Smooth muscle cell (in vitro differentiated cells): ENCODE measurements at regions not wholly inside any gene's neighbourhood (a gene's known extent, or its start where the extent isn't known, plus 50 kb on each side); places are given as distances from the start of the nearest gene placed in this dataset.

Source experiments
- DNase-seq: peaks from one replicate; lab custom pipeline; 2025; ENCODE audit not compliant: unreplicated experiment; lab: John Stamatoyannopoulos, UW
- H2AFZ ChIP-seq: fragments of 200-600 bp; sonication (generic); 2 replicates; pipeline ENCODE4 v1.6.0; 2016; ENCODE audit warnings: antibody characterized with exemption, low read depth, mild to moderate bottlenecking
- H3F3A ChIP-seq: fragments of 200-600 bp; sonication (generic); 2 replicates; pipeline ENCODE4 v1.6.0; 2017; ENCODE audit warnings: antibody characterized with exemption, low read depth
- H3K27ac ChIP-seq: fragments of 200-600 bp; sonication (generic); 2 replicates; pipeline ENCODE4 v1.5.1; 2016; ENCODE audit warnings: low read depth, mild to moderate bottlenecking
- H3K27me3 ChIP-seq: fragments of 200-600 bp; sonication (generic); 2 replicates; pipeline ENCODE4 v1.6.1; 2016; ENCODE audit warnings: low read depth, mild to moderate bottlenecking
- H3K36me3 ChIP-seq: fragments of 200-600 bp; sonication (generic); 2 replicates; pipeline ENCODE4 v1.5.1; 2016; ENCODE audit warnings: low read depth
- H3K4me1 ChIP-seq: fragments of 200-600 bp; sonication (generic); 2 replicates; pipeline ENCODE4 v1.5.1; 2016; ENCODE audit warnings: low read depth
- H3K4me2 ChIP-seq: fragments of 200-600 bp; sonication (generic); 2 replicates; pipeline ENCODE4 v1.6.0; 2016; ENCODE audit warnings: mild to moderate bottlenecking
- H3K4me3 ChIP-seq: fragments of 200-600 bp; sonication (generic); 2 replicates; pipeline ENCODE4 v1.5.1; 2016; ENCODE audit warnings: mild to moderate bottlenecking
- H3K79me2 ChIP-seq: fragments of 200-600 bp; sonication (generic); 2 replicates; pipeline ENCODE4 v1.6.0; 2016; ENCODE audit warnings: low read depth, mild to moderate bottlenecking
- H3K9ac ChIP-seq: fragments of 200-600 bp; sonication (generic); 2 replicates; pipeline ENCODE4 v1.6.0; 2016; ENCODE audit warnings: low read depth
- H3K9me3 ChIP-seq: fragments of 200-600 bp; sonication (generic); replicated peaks from 2 replicates; pipeline ENCODE4 v1.5.1; 2016; ENCODE audit warnings: low read depth
- H4K20me1 ChIP-seq: fragments of 200-600 bp; sonication (generic); 2 replicates; pipeline ENCODE4 v1.6.0; 2016; ENCODE audit warnings: low read depth
- CTCF ChIP-seq: fragments of 200-600 bp; sonication (generic); IDR thresholded peaks from 2 replicates; pipeline ENCODE4 v1.5.1; 2017; ENCODE audit warnings: borderline replicate concordance, mild to moderate bottlenecking, antibody characterized with exemption; ENCODE audit not compliant: insufficient read depth, poor library complexity, severe bottlenecking
- WGBS: methylation state at CpG from one replicate; pipeline ENCODE4 v1.1.7; 2016; ENCODE audit warnings: low lambda C conversion rate; 5-methylcytosine and 5-hydroxymethylcytosine counted together

GRCh38 chr3:41129731-41130130 lies 69.6 kb upstream of the CTNNB1 start:
- H3K79me2 ChIP-seq: no peaks in the 10 kb centered on the region
- no peak for DNase-seq
- H3K27me3 ChIP-seq: no peaks in the 10 kb centered on the region
- H3F3A ChIP-seq: no peaks in the 10 kb centered on the region
- H3K4me2 ChIP-seq: no peak overlapping the region
- 96% methylated on average over 1 of the region's 1 CpG for WGBS
- TF ChIP-seq CTCF: no peak
- H2AFZ ChIP-seq: no peak overlapping the region
- no peaks in the 10 kb centered on the region for H3K4me1 ChIP-seq
- H3K36me3 ChIP-seq: no peaks in the 10 kb centered on the region
- H3K27ac ChIP-seq: peak overlapping the region; percentile 95
- H4K20me1 ChIP-seq: no peaks in the 10 kb centered on the region
- no peak overlapping the region for H3K4me3 ChIP-seq
- H3K9me3 ChIP-seq: peaks cover 9% of the 10 kb centered on the region
- no peak overlapping the region for H3K9ac ChIP-seq

- Histone ChIP-seq H3K9me3 (peaks cover 9% of the 10 kb centered on the region), H3K79me2 (no peaks in the 10 kb centered on the region), H4K20me1 (no peaks in the 10 kb centered on the region), H3K27me3 (no peaks in the 10 kb centered on the region), H2AFZ (no peak overlapping the region), H3K4me3 (no peak overlapping the region), H3F3A (no peaks in the 10 kb centered on the region), H3K9ac (peak overlapping the region; percentile 74), H3K27ac (peak overlapping the region; percentile 95), H3K36me3 (no peaks in the 10 kb centered on the region), H3K4me2 (no peak overlapping the region), H3K4me1 (no peaks in the 10 kb centered on the region)
- no peak for TF ChIP-seq CTCF
- no peak for DNase-seq
- 57% methylated on average over 3 of the region's 3 CpGs for WGBS
These were observed 68.1 kb upstream of the CTNNB1 start for GRCh38 chr3:41131224-41131623.

GRCh38 chr3:41137686-41138111 lies 61.6 kb upstream of the CTNNB1 start:
- no peak for DNase-seq
- Histone ChIP-seq H3K4me2 (peak overlapping the region; percentile 32), H2AFZ (no peak overlapping the region), H3F3A (peaks cover 5% of the 10 kb centered on the region), H3K9me3 (no peaks in the 10 kb centered on the region), H4K20me1 (no peaks in the 10 kb centered on the region), H3K4me3 (no peak overlapping the region), H3K27me3 (no peaks in the 10 kb centered on the region), H3K27ac (peak overlapping the region; percentile 76), H3K9ac (no peak overlapping the region), H3K79me2 (no peaks in the 10 kb centered on the region), H3K36me3 (no peaks in the 10 kb centered on the region), H3K4me1 (no peaks in the 10 kb centered on the region)
- 71% methylated on average over 1 of the region's 1 CpG for WGBS
- no peak for TF ChIP-seq CTCF

GRCh38 chr3:41138146-41138545 lies 61.2 kb upstream of the CTNNB1 start:
- no peaks in the 10 kb centered on the region for H4K20me1 ChIP-seq
- no peaks in the 10 kb centered on the region for H3K27me3 ChIP-seq
- no peak for TF ChIP-seq CTCF
- peak overlapping the region; percentile 32 for H3K4me2 ChIP-seq
- peak overlapping the region; percentile 76 for H3K27ac ChIP-seq
- no peaks in the 10 kb centered on the region for H3K79me2 ChIP-seq
- H3K4me3 ChIP-seq: no peak overlapping the region
- peaks cover 5% of the 10 kb centered on the region for H3F3A ChIP-seq
- H3K36me3 ChIP-seq: no peaks in the 10 kb centered on the region
- no peak for DNase-seq
- peak overlapping the region; percentile 54 for H3K9ac ChIP-seq
- H2AFZ ChIP-seq: peak overlapping the region; percentile 6
- no peaks in the 10 kb centered on the region for H3K9me3 ChIP-seq
- no peaks in the 10 kb centered on the region for H3K4me1 ChIP-seq
- 39% methylated on average over 3 of the region's 3 CpGs for WGBS
